Fibroblast of peridontal ligament (primary cell): ENCODE measurements at regions not wholly inside any gene's neighbourhood (a gene's known extent, or its start where the extent isn't known, plus 50 kb on each side); places are given as distances from the start of the nearest gene placed in this dataset.

Experiments
- DNase-seq: peaks from one replicate; pipeline ENCODE4 v3.0.0-alpha.2; 2010; ENCODE audit errors: extremely low read depth

- DNase-seq: peak; percentile 41
Observed at GRCh38 chr7:47221826-47222225, 360.1 kb downstream of the TNS3 start.

DNA sequence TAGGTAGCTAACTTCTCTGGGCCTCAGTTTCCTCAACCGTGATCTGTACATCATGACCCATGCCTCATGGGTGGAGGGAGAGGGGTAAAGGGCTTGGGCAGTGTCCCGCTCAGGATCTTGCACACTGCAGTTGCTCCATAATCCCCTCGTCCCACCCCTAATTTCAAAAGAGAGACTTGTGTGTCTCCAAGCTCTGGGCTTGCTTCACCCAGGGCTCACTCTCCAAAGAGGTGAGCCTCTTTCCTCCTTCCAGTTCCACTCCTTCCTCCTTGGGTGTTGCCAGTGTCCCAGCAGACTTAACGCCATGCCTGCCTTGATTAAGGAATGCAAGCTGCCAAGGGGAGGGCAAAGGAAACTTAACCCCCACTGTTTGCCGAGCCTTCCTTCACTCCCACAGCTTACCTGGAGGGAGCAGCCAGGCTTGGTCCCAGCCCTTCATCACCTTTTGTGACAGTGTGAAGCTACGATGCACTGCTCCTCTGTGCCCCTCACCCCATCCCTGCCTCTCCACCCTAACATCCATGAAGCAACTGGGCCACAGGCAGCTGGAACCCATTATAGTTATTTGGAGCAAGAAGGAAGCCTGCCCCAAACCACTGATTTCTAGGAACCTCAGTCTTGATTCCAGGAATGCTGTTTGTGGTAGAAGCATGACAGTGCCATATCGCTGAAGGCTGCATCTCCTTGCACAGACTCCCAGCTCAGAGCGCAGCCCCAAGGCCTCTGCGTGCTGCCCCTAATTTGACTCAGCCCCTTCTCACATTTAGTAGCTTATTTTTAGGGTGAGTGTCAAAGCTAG, 363.3 kb downstream of the TNS3 start:
- peak; percentile 93 for DNase-seq

- no peak for DNase-seq
Observed at GRCh38 chr7:47217570-47218360, 364.1 kb downstream of the TNS3 start.

GRCh38 chr7:47217086-47217485, 364.8 kb downstream of the TNS3 start:
- DNase-seq: no peak

GRCh38 chr7:47216439-47216838, 365.5 kb downstream of the TNS3 start:
- DNase-seq: no peak

- DNase-seq: no peak
Observed at GRCh38 chr7:47215640-47216039, 366.3 kb downstream of the TNS3 start.

- no peak for DNase-seq
Observed at GRCh38 chr7:47215049-47215448, 366.9 kb downstream of the TNS3 start.

- DNase-seq: no peak
Observed at GRCh38 chr7:47213276-47213675, 368.6 kb downstream of the TNS3 start.

DNA sequence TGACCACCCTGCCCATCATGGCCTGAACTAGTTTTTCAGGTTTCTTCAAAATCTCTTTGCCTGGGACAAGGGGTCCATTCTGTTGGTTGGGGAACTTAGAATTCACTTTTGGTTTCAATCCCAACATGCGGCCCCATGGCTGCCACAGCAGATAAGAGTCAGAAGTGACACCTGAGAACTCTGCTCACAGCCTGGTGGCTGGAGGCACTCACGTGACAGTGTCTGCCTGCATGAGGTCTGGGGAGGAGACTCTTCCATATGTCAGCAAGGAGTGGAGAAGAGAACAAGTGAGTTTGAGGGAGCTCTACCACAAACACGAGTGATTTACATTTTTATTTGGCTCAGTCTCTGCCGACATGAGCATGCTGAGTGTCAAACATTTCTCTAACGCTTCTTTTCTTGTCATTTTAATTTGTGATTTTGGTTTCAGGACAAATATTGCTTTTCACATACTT, 370.4 kb downstream of the TNS3 start:
- DNase-seq: no peak

DNA sequence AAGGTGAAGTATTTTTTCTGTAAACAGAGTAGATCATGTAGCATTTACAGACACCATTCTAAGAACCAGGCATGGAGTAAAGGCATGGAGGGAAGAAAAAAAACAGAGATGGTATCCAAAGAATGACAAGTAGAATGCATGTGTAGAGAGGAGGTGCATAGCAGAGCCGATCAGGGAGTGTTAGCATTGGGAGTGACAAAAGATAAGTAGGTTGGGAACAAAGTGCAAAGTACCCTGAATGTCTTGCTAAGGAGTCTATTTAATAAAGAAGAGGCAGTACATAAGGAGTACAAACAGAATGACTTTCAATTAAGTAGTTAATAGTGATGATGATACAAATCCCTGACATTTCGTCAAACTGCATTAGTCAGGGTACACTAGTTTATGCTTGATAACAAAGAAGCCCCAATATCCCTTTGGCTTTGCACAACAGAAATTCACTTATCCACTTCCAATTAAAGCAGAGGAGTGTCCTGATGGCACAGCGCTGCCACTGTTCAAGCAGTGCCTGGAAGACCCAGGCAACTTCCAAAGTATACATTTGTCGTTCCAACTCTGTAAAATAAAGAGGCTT, 371.5 kb downstream of the TNS3 start:
- no peak for DNase-seq

GRCh38 chr7:47207956-47208355, 374.0 kb downstream of the TNS3 start:
- DNase-seq: no peak

DNA sequence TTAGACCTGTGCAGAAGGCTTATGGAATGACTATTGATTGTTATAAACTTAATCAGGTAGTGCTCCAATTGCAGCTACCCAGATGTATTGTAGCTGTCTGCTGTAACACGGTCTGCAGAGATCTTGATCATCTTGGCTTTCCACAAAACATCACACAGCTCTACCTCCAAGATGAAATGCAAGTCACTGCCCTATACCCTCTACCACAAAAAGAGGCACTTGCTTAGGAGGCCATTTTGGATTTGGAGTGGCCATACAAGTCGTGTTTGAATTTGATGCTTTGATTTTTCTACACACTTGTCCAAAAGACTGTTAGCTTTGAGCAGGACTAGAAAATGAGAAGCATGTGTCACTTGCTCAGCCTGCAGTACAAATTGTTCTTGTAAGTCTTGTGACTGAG, 377.2 kb downstream of the TNS3 start:
- DNase-seq: no peak

DNA sequence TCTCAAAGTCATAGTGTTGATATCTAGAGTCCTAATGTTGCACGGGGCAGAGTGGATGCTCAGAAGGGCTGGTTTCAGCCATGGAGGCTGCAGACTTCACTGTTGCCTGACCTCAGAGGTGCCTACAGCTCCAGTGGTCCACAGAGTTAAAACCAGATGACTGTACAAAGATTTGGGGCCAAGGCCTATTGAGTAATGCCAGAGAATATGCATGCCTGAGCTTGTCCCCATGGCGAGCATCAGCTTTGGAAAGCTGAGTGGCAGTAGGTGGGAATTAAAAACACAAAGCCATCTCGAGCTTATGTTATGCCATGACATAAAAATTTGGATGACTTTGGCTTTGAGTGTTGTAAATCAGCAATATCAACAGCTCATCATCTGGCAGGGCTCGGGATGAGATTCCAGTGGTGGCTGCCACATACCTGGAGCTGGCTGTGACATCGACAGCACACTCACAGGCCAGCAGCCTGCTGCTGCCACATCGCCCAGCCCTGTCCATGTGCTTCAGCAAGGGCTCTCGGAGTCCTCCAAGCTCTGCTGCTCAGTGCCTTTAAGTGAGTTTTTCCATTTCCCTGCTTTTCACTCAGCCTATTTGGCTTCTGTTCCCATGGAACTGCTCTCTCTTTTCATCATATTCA, 379.6 kb downstream of the TNS3 start:
- DNase-seq: no peak

GRCh38 chr7:47198159-47198558, 383.8 kb downstream of the TNS3 start:
- no peak for DNase-seq

DNA sequence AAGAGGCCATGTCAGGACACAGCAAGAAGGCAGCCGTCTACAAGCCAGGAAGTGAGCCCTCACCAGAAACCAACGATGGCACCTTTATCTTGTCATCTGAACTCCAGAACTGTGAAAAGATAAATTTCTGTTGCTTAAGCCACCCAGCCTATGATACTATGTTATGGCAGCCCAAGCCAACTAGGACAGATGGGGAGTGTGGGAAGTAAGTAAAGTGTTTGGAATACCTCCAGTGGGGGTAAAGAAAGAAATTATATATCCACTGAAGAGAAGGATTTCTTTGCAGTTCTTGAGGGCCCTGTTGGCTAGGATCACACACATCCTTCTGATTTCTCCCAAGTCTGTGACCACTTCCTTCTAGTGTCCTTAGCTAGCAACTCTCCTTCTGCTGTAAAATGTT, 384.4 kb downstream of the TNS3 start:
- no peak for DNase-seq

DNA sequence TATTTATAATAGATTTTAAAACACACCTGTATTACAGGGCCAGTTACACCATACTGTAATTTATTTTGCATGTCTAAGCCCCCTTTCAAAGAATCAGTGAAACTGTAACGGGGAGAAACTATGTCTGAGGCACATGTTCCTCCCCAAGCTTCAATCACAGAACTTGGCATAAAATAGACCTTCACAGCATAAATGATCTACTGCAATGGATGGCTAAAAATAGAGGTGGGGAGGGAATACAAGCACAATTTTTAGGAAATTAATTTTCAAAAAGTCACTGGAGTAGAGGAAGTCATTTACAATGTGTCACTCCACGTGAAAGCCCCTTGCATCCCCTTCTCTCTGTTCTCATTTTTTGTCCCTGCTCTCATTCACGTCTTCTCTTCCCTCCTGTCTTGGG, 385.2 kb downstream of the TNS3 start:
- DNase-seq: no peak

- no peak for DNase-seq
Observed at GRCh38 chr7:47196106-47196645, 385.7 kb downstream of the TNS3 start.

- no peak for DNase-seq
Observed at GRCh38 chr7:47195641-47196040, 386.3 kb downstream of the TNS3 start.

DNA sequence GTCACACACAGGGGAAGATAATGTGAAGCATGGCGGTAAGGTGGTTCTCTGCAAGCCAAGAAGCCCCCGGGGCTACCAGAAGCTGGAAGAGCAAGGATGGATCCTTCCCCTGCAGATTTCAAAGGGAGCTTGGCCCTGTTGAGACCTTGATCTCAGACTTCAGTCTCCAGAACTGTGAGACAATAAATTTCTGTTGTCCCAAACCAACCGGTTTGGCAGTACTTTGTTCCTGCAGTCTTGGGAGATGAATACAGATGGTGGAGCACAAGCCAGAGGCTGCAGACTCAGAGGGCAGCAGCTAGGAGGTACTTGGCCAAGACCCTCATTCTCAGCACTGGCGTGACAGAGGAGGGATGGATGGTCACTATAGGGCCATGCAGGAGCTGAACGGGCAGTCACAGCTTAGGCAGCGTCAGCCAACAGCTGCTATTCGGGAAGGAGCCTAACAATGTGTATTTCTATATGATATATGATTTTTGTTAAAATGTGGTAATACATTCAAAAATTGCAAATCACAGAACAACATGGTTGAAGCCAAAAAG, 387.3 kb downstream of the TNS3 start:
- DNase-seq: no peak

DNA sequence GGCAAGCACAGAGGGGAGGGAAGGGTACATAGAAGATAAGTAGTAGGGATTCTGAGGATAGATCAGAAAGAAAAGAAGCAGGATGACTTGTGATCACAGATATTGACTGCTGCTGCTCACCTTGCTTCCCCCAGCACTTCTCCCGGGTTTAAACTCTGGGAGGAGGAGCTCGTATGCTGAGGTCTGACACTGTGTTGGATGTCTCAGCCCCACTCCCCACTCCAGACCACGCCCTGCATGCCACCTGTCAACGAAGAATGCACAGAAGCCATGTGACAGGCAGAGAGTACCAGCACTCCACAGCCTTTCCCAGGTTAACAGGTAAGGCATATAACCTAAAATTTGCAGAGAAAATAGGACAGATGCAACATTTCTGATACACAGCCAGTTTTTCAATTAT, 388.9 kb downstream of the TNS3 start:
- DNase-seq: no peak

- DNase-seq: no peak
Observed at GRCh38 chr7:47191876-47192291, 390.0 kb downstream of the TNS3 start.

DNA sequence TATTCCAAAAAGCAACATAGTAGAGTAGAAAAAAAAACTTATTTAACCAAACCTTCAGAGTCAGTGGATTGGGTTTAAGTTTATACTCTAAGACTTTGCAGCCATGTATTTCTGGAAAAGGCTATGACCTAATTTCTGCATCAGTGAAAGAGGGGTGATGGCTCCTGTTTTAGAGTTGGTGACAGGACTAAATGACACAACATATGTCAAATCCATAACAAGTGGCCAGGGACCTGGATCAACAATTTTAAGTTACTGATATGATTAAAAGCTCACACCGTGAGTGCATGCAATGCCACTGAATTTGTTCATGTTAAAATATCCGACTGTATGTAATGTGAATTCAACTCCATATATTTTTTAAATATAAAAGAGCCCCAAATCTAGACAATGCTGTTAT, 390.6 kb downstream of the TNS3 start:
- no peak for DNase-seq
